ENCODE measurements at regions not wholly inside any gene's neighbourhood (a gene's known extent, or its start where the extent isn't known, plus 50 kb on each side); places are given as distances from the start of the nearest gene placed in this dataset.
A peak's percentile ranks its signal among the peaks of the same experiment; 100 is the strongest.

DNA sequence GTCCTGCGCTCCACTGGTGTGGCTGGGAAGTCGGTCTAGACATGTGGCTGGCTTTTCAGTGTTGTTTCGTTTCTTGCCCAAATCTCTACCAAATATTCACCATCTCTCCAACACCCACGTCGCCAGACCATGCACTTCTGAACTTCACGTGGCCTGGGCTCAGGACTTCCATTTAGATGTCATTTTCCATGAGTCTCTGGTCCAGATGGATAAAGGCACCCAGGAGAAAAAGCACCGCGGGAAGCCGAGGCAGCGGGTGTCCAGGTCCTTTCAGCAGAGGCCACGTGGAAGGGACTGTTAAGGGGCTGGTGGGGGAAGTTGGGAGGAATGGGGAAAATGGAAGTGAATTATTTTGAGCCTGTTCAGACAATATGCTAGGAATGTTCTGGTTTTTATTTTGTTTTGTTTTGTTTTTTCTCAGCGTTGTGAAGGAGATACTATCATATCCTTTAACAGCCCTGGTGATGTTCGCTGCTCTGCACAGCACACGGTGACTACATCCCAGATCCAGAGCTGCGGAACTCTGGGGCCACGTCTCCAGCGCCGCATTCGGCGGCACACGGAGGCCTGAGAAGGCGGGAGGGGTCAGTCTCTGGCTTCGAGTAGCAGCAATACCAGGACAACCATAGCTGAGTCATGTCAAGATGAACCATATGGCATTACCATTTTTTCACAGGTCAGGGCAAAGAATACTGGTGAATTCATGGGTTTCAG, 230.3 kb downstream of the THBS2 start:
- Histone ChIP-seq H3K4me2 (no peak overlapping the region), H3K27ac (no peak overlapping the region), H3K9me3 (replicated peaks in 1 of 11) (peaks cover 9 to 27% (median 23%) of the 10 kb centered on the region in 11 experiments; a peak in 21 of 22 replicates), H4K20me1 (no peaks in the 10 kb centered on the region), H3K4me1 (peaks cover 3 to 19% (median 12%) of the 10 kb centered on the region in 10 experiments; a peak in 19 of 20 replicates), H3K27me3 (no peaks in the 10 kb centered on the region), H3K9ac (no peak overlapping the region), H3K4me3 (no peak overlapping the region), H3K36me3 (no peaks in the 10 kb centered on the region)
- TF ChIP-seq Cebpa-rat (IDR thresholded peaks at IDR 0.05), result no peak

DNA sequence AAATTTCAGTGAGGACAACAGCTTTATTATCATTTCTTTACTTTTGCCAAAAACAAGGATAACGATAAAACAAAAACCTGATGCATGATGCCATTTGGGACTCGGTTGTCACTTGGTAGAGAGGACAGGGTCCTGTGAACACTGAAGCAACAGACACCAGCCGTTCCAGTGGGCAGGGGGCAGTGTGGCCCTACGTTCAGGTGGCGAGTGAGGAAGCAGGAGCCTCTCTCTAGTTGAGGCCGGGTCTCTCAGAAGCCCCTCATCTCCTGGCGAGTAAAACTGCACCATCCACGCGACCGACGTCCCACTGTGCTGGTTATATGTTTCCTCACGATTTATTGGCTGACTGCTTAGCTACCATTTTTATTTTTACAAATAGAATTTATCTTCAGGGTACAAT, 231.6 kb downstream of the THBS2 start:
- Histone ChIP-seq H3K36me3 (no peaks in the 10 kb centered on the region), H3K9ac (no peak overlapping the region), H3K27ac (no peak overlapping the region), H3K27me3 (no peaks in the 10 kb centered on the region), H3K9me3 (replicated peaks in 1 of 11) (peaks cover 15 to 39% (median 32%) of the 10 kb centered on the region in 11 experiments), H4K20me1 (no peaks in the 10 kb centered on the region), H3K4me3 (no peak overlapping the region), H3K4me2 (no peak overlapping the region), H3K4me1 (peaks cover 7 to 28% (median 21%) of the 10 kb centered on the region in 10 experiments; a peak in 19 of 20 replicates)
- TF ChIP-seq Cebpa-rat (IDR thresholded peaks at IDR 0.05), result no peak

DNA sequence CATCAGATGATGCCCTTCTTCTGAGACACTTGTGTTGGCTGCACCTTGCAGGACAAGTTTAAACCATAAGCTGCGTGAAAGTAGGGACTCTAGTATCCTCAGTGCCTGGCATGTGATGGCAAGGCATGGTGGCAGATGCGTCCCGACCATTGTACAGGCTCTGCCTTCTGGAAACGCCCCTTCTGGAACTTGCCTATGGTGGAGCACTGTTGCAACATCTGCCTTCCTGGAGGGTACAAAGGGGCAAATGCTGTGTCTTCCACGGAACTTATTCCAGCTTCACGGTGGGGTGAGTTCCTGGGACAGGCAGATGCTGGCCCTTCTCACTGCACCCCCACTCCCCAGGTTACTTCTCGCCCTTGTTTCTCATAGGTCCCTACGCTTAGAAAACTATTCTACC, 232.8 kb downstream of the THBS2 start:
- no peak for TF ChIP-seq Cebpa-rat (IDR thresholded peaks at IDR 0.05)
- H3K27me3 ChIP-seq, result no peaks in the 10 kb centered on the region
- no peak overlapping the region for H3K4me2 ChIP-seq

DNA sequence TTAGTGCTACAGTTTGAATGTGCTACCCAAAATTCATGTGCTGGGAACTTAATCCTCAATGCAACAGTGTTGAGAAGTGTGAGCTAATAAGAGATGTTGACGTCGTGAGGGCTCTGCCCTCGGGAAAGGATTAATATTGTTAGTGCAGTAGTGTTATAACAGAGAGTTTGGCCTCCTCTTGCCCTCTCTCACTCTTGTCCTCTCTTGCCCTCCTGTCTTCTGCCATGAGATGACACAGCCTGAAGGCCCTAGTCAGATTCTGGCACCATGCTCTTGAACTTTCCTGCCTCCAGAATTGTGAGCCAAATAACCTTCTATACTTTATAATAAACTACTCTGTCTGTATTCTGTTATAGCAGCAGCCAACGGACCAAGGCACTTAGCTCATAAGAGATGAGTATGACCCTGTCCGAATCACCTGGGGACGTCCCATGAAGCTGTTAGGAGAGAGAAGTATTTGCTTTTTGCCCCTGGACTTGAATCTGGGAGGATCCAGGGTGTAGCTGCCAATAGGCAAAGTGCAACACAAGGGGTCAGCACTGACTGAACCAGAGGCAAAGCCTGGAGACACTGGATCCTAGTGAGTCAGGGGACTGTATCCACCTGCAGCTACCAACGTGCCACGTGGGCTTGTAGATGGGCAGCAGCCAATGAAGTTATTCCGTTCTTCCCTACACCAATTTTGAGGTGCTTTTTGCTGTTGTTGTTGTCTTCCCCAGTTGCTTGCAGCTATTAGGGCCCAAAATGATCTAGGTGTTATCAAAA, 233.7 kb downstream of the THBS2 start:
- no peaks in the 10 kb centered on the region for H4K20me1 ChIP-seq
- peaks cover 7 to 28% (median 22%) of the 10 kb centered on the region in 10 experiments; a peak in 19 of 20 replicates for H3K4me1 ChIP-seq
- no peak overlapping the region for H3K4me3 ChIP-seq
- no peaks in the 10 kb centered on the region for H3K27me3 ChIP-seq
- H3K36me3 ChIP-seq, result no peaks in the 10 kb centered on the region
- peak overlapping the region in 5 of 11 experiments; percentile 55 to 84 (median 83); a peak in 7 of 22 replicates for H3K4me2 ChIP-seq
- H3K9me3 ChIP-seq (replicated peaks in 1 of 11), result peaks cover 36 to 52% (median 48%) of the 10 kb centered on the region in 11 experiments
- no peak for TF ChIP-seq Cebpa-rat (IDR thresholded peaks at IDR 0.05)
- no peak overlapping the region for H3K27ac ChIP-seq
- H3K9ac ChIP-seq, result no peak overlapping the region

More for the DNA sequence above, 232.8 kb downstream of the THBS2 start:
- H3K9me3 ChIP-seq (replicated peaks in 1 of 11), result peaks cover 27 to 51% (median 45%) of the 10 kb centered on the region in 11 experiments
- H3K27ac ChIP-seq, result no peak overlapping the region
- no peaks in the 10 kb centered on the region for H4K20me1 ChIP-seq
- no peaks in the 10 kb centered on the region for H3K36me3 ChIP-seq
- no peak overlapping the region for H3K9ac ChIP-seq
- no peak overlapping the region for H3K4me3 ChIP-seq
- peaks cover 7 to 28% (median 21%) of the 10 kb centered on the region in 10 experiments; a peak in 19 of 20 replicates for H3K4me1 ChIP-seq

DNA sequence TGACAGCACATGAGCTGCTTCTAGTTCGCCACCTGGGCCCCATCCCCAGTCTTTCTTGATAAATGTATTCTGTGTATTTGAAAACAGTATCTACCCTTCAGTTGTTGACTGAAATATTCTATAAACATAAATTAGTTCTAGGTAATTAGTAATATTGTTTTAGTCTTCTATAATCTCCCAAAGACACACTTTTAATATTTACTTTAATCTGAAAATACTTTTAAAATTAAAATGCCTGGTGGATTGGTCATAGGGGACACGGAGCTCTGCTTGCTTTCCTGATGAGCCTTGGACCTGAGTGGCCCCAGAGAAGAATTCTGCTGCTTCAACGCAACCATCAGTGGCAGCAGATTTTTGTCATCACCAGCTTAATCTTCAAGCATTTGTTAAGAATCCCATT, 234.5 kb downstream of the THBS2 start:
- H3K9me3 ChIP-seq (replicated peaks in 1 of 11), result peaks cover 37 to 55% (median 51%) of the 10 kb centered on the region in 11 experiments
- no peak for TF ChIP-seq Cebpa-rat (IDR thresholded peaks at IDR 0.05)

DNA sequence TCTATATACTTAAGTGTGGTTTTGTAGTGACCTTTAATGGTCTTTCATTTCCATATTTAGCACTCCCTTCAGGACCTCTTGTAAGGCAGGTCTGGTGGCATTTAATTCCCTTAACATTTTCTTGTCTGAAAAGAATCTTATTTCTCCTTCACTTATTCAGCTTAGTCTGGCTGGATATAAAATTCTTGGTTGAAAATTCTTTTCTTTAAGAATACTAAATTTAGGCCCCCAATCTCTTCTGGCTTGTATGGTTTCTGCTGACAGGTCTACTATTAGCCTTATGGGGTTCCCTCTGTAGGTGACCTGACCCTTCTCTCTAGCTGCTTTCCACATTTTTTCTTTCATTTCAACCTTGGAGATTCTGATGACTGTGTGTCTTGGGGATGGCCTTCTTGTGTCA, 236.9 kb downstream of the THBS2 start:
- Histone ChIP-seq H4K20me1 (no peaks in the 10 kb centered on the region), H3K27ac (no peak overlapping the region), H3K36me3 (no peaks in the 10 kb centered on the region)

More for the DNA sequence above, 234.5 kb downstream of the THBS2 start:
- Histone ChIP-seq H3K4me2 (peak overlapping the region in 10 of 11 experiments; percentile 17 to 84 (median 78); a peak in 18 of 22 replicates), H3K27ac (peak overlapping the region in 6 of 11 experiments; percentile 59 to 76 (median 66); a peak in 9 of 22 replicates), H3K36me3 (no peaks in the 10 kb centered on the region), H3K27me3 (no peaks in the 10 kb centered on the region), H3K4me1 (peaks cover 7 to 31% (median 25%) of the 10 kb centered on the region in 10 experiments; a peak in 19 of 20 replicates), H3K9ac (peak overlapping the region in 2 of 11 experiments; percentile 5 to 26; a peak in 4 of 22 replicates), H3K4me3 (no peak overlapping the region), H4K20me1 (no peaks in the 10 kb centered on the region)

DNA sequence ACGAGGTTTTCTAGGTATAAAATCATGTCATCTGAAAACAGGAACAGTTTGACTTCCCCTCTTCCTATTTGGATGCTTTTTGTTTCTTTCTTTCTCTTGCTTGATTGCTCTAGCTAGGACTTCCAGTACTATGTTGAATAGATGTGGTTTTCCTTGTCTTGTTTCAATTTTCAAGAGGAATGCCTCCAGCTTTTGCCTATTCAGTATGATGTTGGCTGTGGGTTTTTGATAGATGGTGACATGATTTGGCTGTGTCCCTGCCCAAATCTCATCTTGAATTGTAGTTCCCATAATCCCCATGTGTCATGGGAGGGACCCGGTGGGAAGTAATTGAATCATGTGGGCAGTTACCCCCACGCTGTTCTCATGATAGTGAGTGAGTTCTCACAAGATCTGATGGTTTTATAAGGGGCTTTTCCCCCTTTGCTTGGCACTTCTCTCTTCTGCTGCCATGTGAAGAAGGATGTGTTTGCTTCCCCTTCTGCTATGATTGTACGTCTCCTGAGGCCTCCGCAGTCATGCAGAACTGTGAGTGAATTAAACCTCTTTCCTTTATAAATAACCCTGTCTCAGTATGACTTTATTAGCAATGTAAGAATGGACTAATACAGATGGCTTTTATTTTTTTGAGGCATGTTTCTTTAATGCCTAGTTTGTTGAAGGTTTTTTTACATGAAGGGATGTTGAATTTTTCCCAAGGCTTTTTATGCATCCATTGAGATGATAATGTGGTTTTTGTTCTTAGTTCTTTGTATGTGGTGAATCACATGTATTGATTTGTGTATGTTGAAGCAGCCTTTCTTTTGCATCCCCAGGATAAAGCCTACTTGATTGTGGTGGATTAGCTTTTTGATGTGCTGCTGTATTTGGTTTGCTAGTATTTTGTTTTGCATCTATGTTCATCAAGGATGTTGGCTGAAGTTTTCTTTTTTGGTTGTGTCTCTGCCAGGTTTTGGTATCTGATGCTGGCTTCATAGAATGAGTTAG, 239.1 kb downstream of the THBS2 start:
- peaks cover 46 to 66% (median 58%) of the 10 kb centered on the region in 11 experiments for H3K9me3 ChIP-seq (replicated peaks in 1 of 11)
- H3K9ac ChIP-seq, result no peak overlapping the region
- H4K20me1 ChIP-seq, result no peaks in the 10 kb centered on the region
- H3K4me3 ChIP-seq, result no peak overlapping the region
- peak overlapping the region in 1 of 11 experiments; percentile 5; a peak in 1 of 22 replicates for H3K4me2 ChIP-seq
- H3K27ac ChIP-seq, result no peak overlapping the region
- H3K27me3 ChIP-seq, result no peaks in the 10 kb centered on the region
- TF ChIP-seq Cebpa-rat (IDR thresholded peaks at IDR 0.05), result no peak
- peaks cover 7 to 29% (median 21%) of the 10 kb centered on the region in 10 experiments; a peak in 19 of 20 replicates for H3K4me1 ChIP-seq
- no peaks in the 10 kb centered on the region for H3K36me3 ChIP-seq

More for the DNA sequence above, 236.9 kb downstream of the THBS2 start:
- no peak for TF ChIP-seq Cebpa-rat (IDR thresholded peaks at IDR 0.05)
- Histone ChIP-seq H3K4me2 (no peak overlapping the region), H3K4me3 (no peak overlapping the region), H3K9ac (no peak overlapping the region), H3K9me3 (replicated peaks in 1 of 11) (peaks cover 46 to 66% (median 58%) of the 10 kb centered on the region in 11 experiments), H3K27me3 (no peaks in the 10 kb centered on the region), H3K4me1 (peaks cover 7 to 31% (median 25%) of the 10 kb centered on the region in 10 experiments; a peak in 19 of 20 replicates)

DNA sequence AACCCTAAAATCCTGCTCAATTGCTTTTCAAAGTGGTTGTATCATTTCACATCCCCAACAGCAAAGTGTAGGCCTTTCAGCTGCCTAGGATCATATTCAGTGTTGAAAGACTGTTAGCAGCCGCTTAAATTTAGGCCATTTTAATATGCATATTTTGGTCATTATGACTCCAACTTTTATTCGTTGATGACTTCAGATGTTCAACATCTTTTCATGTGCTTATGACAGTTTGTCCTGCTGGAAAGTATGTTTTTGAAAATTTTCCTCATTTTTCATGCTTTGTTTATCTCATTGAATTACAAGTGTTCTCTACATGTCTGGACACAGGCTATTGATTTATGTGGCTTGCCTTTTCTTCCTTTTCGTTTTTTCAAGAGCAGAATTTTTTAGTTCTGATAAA, 244.0 kb downstream of the THBS2 start:
- H3K36me3 ChIP-seq, result no peaks in the 10 kb centered on the region
- H3K4me2 ChIP-seq, result no peak overlapping the region
- H3K27me3 ChIP-seq, result no peaks in the 10 kb centered on the region
- H3K9ac ChIP-seq, result no peak overlapping the region
- no peak for TF ChIP-seq Cebpa-rat (IDR thresholded peaks at IDR 0.05)
- peaks cover 0 to 4% (median 0%) of the 10 kb centered on the region in 10 experiments; a peak in 2 of 20 replicates for H3K4me1 ChIP-seq
- H4K20me1 ChIP-seq, result no peaks in the 10 kb centered on the region
- no peak overlapping the region for H3K27ac ChIP-seq
- peaks cover 17 to 35% (median 25%) of the 10 kb centered on the region in 11 experiments for H3K9me3 ChIP-seq (replicated peaks in 1 of 11)
- H3K4me3 ChIP-seq, result no peak overlapping the region

Data from BLaER1 treated with 17β-estradiol and CSF1 and Interleukin-3, amounts not matched to agents 10 nM and 100 nM (cell line).